A549 (cell line): ENCODE measurements at regions not wholly inside any gene's neighbourhood (a gene's known extent, or its start where the extent isn't known, plus 50 kb on each side); places are given as distances from the start of the nearest gene placed in this dataset.

ENCODE experiments used
- CHD4 ChIP-seq: fragments of 200-600 bp; sonication (generic); IDR thresholded peaks from 2 replicates; pipeline ENCODE4 v1.6.1; 2016; ENCODE audit warnings: antibody characterized with exemption, mild to moderate bottlenecking, borderline replicate concordance
- EP300 ChIP-seq, 2 experiments: fragments of >200 bp; sonication (Bioruptor Twin); formaldehyde crosslinking; IDR thresholded peaks; 2 replicates in 1 of 2; 3 replicates in 1 of 2; pipeline ENCODE4 v1.6.1; 2016 to 2017
- POLR2A ChIP-seq: IDR thresholded peaks from 2 replicates; pipeline ENCODE4 v1.6.1; 2012; ENCODE audit warnings: mild to moderate bottlenecking, low read length
- POLR2AphosphoS2 ChIP-seq: conservative IDR thresholded peaks from 2 replicates; pipeline ENCODE4 v1.6.1; 2012; ENCODE audit warnings: low read length, improper control_type of control experiment, inconsistent platforms
- RFX5 ChIP-seq: fragments of 450-650 bp; IDR thresholded peaks from 2 replicates; pipeline ENCODE4 v1.7.1; 2014; ENCODE audit warnings: antibody characterized with exemption, mild to moderate bottlenecking, moderate library complexity
- TF ChIP-seq, protein P1 (sequence below): fragments of >200 bp; sonication (Bioruptor Twin); formaldehyde crosslinking; IDR thresholded peaks from 3 replicates; pipeline ENCODE4 v1.5.1; 2016
- TF ChIP-seq, protein P2 (sequence below): fragments of 200-600 bp; sonication (generic); IDR thresholded peaks from 2 replicates; pipeline ENCODE4 v1.6.1; 2016; ENCODE audit warnings: antibody characterized with exemption, mild to moderate bottlenecking, moderate library complexity

DNA sequence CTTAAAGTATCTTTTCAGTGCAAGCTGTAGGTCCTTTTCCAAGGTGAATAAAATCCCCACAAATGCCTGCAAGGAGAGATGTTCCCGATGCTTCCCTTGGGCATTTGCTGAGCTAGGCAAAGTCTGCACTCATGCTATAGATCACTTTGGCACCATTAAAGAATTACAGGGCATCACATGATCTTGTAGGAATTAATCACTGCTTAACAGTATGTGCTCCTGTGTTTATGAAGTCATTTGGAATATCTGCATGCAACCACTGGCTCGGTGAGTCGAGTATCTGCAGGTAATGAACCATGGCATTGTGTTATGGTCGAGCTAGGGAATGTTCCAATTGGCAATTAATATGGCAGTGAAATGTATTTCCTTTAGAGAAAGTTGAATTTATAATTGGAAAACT, 615.1 kb downstream of the TLE1 start:
- TF ChIP-seq POLR2A (no peak), RFX5 (no peak), EP300 (IDR thresholded peaks at IDR 0.05) (no peak), CHD4 (no peak), POLR2AphosphoS2 (no peak)
- TF ChIP-seq, protein P1, sequence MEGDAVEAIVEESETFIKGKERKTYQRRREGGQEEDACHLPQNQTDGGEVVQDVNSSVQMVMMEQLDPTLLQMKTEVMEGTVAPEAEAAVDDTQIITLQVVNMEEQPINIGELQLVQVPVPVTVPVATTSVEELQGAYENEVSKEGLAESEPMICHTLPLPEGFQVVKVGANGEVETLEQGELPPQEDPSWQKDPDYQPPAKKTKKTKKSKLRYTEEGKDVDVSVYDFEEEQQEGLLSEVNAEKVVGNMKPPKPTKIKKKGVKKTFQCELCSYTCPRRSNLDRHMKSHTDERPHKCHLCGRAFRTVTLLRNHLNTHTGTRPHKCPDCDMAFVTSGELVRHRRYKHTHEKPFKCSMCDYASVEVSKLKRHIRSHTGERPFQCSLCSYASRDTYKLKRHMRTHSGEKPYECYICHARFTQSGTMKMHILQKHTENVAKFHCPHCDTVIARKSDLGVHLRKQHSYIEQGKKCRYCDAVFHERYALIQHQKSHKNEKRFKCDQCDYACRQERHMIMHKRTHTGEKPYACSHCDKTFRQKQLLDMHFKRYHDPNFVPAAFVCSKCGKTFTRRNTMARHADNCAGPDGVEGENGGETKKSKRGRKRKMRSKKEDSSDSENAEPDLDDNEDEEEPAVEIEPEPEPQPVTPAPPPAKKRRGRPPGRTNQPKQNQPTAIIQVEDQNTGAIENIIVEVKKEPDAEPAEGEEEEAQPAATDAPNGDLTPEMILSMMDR = no peak
- TF ChIP-seq, protein P2, sequence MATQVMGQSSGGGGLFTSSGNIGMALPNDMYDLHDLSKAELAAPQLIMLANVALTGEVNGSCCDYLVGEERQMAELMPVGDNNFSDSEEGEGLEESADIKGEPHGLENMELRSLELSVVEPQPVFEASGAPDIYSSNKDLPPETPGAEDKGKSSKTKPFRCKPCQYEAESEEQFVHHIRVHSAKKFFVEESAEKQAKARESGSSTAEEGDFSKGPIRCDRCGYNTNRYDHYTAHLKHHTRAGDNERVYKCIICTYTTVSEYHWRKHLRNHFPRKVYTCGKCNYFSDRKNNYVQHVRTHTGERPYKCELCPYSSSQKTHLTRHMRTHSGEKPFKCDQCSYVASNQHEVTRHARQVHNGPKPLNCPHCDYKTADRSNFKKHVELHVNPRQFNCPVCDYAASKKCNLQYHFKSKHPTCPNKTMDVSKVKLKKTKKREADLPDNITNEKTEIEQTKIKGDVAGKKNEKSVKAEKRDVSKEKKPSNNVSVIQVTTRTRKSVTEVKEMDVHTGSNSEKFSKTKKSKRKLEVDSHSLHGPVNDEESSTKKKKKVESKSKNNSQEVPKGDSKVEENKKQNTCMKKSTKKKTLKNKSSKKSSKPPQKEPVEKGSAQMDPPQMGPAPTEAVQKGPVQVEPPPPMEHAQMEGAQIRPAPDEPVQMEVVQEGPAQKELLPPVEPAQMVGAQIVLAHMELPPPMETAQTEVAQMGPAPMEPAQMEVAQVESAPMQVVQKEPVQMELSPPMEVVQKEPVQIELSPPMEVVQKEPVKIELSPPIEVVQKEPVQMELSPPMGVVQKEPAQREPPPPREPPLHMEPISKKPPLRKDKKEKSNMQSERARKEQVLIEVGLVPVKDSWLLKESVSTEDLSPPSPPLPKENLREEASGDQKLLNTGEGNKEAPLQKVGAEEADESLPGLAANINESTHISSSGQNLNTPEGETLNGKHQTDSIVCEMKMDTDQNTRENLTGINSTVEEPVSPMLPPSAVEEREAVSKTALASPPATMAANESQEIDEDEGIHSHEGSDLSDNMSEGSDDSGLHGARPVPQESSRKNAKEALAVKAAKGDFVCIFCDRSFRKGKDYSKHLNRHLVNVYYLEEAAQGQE = no peak
